ENCODE measurements at regions not wholly inside any gene's neighbourhood (a gene's known extent, or its start where the extent isn't known, plus 50 kb on each side); places are given as distances from the start of the nearest gene placed in this dataset.

DNA sequence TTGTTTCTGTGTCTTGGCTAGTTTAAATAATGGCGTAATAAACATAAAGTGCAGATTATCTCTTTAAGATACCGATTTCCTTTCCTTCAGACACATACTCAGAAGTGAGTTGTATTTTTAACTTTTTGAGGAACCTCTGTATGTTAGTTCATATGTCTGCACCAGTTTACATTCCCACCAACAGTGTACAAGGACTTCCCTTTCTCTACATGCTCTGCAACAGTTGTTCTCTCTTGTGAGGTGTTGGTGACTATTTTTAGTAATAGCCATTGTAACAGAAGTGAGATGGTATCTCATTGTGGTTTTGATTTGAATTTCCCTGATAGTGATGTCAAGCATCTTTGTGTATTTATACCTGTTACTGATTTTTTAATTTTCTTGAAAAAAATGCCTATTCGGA, 418.6 kb downstream of the UQCRFS1 start:
- Histone ChIP-seq H3K36me3 (replicated peaks in 1 of 2) (no peaks in the 10 kb centered on the region), H3K4me1 (replicated peaks in 1 of 2) (no peaks in the 10 kb centered on the region), H3K27me3 (peaks cover 25% of the 10 kb centered on the region), H3K9me3 (replicated peaks in 1 of 3) (no peaks in the 10 kb centered on the region), H3K27ac (no peak overlapping the region), H3K4me3 (no peak overlapping the region)
- no peak for TF ChIP-seq POLR2A (IDR thresholded peaks at IDR 0.05)
- TF ChIP-seq, protein P1, sequence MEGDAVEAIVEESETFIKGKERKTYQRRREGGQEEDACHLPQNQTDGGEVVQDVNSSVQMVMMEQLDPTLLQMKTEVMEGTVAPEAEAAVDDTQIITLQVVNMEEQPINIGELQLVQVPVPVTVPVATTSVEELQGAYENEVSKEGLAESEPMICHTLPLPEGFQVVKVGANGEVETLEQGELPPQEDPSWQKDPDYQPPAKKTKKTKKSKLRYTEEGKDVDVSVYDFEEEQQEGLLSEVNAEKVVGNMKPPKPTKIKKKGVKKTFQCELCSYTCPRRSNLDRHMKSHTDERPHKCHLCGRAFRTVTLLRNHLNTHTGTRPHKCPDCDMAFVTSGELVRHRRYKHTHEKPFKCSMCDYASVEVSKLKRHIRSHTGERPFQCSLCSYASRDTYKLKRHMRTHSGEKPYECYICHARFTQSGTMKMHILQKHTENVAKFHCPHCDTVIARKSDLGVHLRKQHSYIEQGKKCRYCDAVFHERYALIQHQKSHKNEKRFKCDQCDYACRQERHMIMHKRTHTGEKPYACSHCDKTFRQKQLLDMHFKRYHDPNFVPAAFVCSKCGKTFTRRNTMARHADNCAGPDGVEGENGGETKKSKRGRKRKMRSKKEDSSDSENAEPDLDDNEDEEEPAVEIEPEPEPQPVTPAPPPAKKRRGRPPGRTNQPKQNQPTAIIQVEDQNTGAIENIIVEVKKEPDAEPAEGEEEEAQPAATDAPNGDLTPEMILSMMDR (IDR thresholded peaks at IDR 0.05): no peak
- 57 to 65% (median 62%) methylated on average over 3 of the region's 3 CpGs for WGBS, 4 donors
- no peak for DNase-seq
- intact Hi-C loops (cut with DNase I): no loop called here

DNA sequence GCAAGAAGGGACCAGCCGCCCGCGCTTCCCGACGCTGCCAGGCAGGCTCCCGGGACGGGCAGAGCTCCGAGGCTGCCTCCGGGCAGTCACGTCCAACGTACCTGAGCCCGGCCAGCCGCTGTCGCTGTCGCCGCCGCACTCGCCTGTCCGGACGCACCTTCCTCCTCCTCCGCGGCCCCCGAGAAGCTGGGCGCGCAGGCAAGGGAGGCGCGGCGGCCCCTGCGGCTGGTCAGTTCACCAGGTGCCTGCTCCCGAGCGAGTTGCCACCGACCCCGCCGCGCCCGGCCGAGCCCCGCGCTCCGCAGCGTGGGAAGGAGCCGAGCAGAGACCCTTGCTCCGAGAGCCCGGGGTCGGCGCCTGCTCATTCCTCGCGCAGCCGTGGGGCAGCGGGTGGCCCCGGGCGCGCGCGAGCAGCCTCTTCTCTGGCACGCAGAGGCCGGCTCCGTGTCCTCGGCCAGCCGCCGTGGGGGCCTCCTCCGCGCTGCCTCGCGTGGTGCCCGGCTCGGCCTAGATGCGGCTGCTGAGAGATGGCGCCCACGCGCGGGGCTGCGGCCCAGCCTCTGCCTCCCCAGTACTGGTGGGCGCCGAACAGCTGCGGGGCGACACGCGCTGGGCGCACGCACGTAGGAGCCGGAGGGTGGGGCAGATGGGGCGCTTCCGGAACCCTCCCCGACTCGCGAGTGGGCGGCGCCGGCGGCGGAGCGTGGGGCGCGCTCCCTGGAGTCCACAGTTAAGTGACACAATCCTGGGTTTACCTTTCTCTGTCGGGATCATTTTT, 419.4 kb downstream of the UQCRFS1 start:
- Histone ChIP-seq H3K4me1 (replicated peaks in 1 of 2) (no peaks in the 10 kb centered on the region), H3K4me3 (peak overlapping the region in 1 of 4 donors; percentile 23), H3K9me3 (replicated peaks in 1 of 3) (no peaks in the 10 kb centered on the region), H3K27ac (no peak overlapping the region), H3K27me3 (peaks cover 23% of the 10 kb centered on the region), H3K36me3 (replicated peaks in 1 of 2) (no peaks in the 10 kb centered on the region)
- DNase-seq: no peak
- no peak for TF ChIP-seq POLR2A (IDR thresholded peaks at IDR 0.05)
- TF ChIP-seq, protein P1 (IDR thresholded peaks at IDR 0.05): no peak
- 2 to 4% (median 3%) methylated on average over 2 to 97 of the region's 97 CpGs for WGBS, 4 donors
- intact Hi-C loops (cut with DNase I): no loop called here

GRCh38 chr19:28785971-28786370, 427.0 kb downstream of the UQCRFS1 start:
- WGBS, 4 donors: 18 to 40% (median 27%) methylated on average over 2 to 3 of the region's 3 CpGs
- no peak for DNase-seq
- Histone ChIP-seq H3K36me3 (replicated peaks in 1 of 2) (no peaks in the 10 kb centered on the region), H3K4me1 (replicated peaks in 1 of 2) (no peaks in the 10 kb centered on the region), H3K4me3 (no peak overlapping the region), H3K27me3 (no peaks in the 10 kb centered on the region), H3K9me3 (replicated peaks in 1 of 3) (peaks cover 0 to 11% (median 0%) of the 10 kb centered on the region in 3 donors), H3K27ac (no peak overlapping the region)
- intact Hi-C loops (cut with DNase I): no loop called here
- no peak for TF ChIP-seq POLR2A (IDR thresholded peaks at IDR 0.05)
- TF ChIP-seq, protein P1 (IDR thresholded peaks at IDR 0.05): no peak

GRCh38 chr19:28764066-28764465, 448.9 kb downstream of the UQCRFS1 start:
- Histone ChIP-seq H3K9me3 (replicated peaks in 1 of 3) (no peaks in the 10 kb centered on the region), H3K27me3 (no peaks in the 10 kb centered on the region), H3K27ac (no peak overlapping the region), H3K36me3 (replicated peaks in 1 of 2) (no peaks in the 10 kb centered on the region), H3K4me1 (replicated peaks in 1 of 2) (no peaks in the 10 kb centered on the region), H3K4me3 (no peak overlapping the region)
- DNase-seq: no peak
- intact Hi-C loops (cut with DNase I): no loop called here
- TF ChIP-seq, protein P1 (IDR thresholded peaks at IDR 0.05): no peak
- no peak for TF ChIP-seq POLR2A (IDR thresholded peaks at IDR 0.05)
